Endothelial cell of umbilical vein (primary cell): ENCODE measurements at regions not wholly inside any gene's neighbourhood (a gene's known extent, or its start where the extent isn't known, plus 50 kb on each side); places are given as distances from the start of the nearest gene placed in this dataset.

Experiments
- BruUV-seq: library from RNA; stranded (reverse); fragments of 400-500 nt; replicated peaks from 2 replicates; lab custom pipeline; 2021; lab: Mats Ljungman, UMichigan
- CTCF ChIA-PET: fragments of 300-600, 350-600 bp; sonication (Branson Sonifier 250); formaldehyde crosslinking; loops from one replicate; lab custom pipeline; 2021; ENCODE audit warnings: antibody characterized with exemption, inconsistent platforms; lab: Charles Lee
- POLR2A ChIA-PET: fragments of 300-600, 350-600 bp; sonication (Branson Sonifier 250); formaldehyde crosslinking; loops from one replicate; lab custom pipeline; 2021; ENCODE audit warnings: antibody characterized with exemption, inconsistent platforms; lab: Charles Lee
- DNase-seq: peaks from one replicate; pipeline ENCODE4 v3.0.0-alpha.2; 2011; ENCODE audit warnings: low read depth, low spot score
- FAIRE-seq: peaks from 2 replicates; lab custom pipeline; 2011; peaks lifted over from hg19 to GRCh38; lab: Jason Lieb, UNC
- H2AFZ ChIP-seq: 2 replicates; pipeline ENCODE4 v1.6.0; 2012; ENCODE audit warnings: low read depth, low read length, control low read depth, inconsistent platforms
- H3K27ac ChIP-seq: 2 replicates; pipeline ENCODE4 v1.5.1; 2011; ENCODE audit warnings: low read depth, mild to moderate bottlenecking, control low read depth, low read length, moderate library complexity; ENCODE audit not compliant: insufficient read depth
- H3K27me3 ChIP-seq, 2 experiments: 2 replicates each; pipeline versions ENCODE4 v1.6.0 to v1.6.1; 2011; ENCODE audit warnings: low read length in 2 of 2, mixed read lengths in 1 of 2; ENCODE audit not compliant: control insufficient read depth in 2 of 2, insufficient read depth in 2 of 2
- H3K36me3 ChIP-seq, 2 experiments: 2 replicates in 1 of 2; 3 replicates in 1 of 2; pipeline ENCODE4 v1.5.1; 2011; ENCODE audit warnings: low read length in 2 of 2, mild to moderate bottlenecking in 1 of 2, moderate library complexity in 1 of 2; ENCODE audit not compliant: control insufficient read depth in 2 of 2, insufficient read depth in 2 of 2; ENCODE audit errors: extremely low read depth in 1 of 2
- H3K4me1 ChIP-seq: 3 replicates; pipeline ENCODE4 v1.5.1; 2011; ENCODE audit warnings: mild to moderate bottlenecking, low read length; ENCODE audit not compliant: control insufficient read depth, insufficient read depth; ENCODE audit errors: extremely low read depth
- H3K4me2 ChIP-seq: 2 replicates; pipeline ENCODE4 v1.6.1; 2011; ENCODE audit warnings: low read length, control low read depth, mixed read lengths; ENCODE audit not compliant: insufficient read depth
- H3K4me3 ChIP-seq, 3 experiments: fragments of 200-600 bp in 1 of 3; sonication (generic), shearing (Covaris generic) in 1 of 3; replicated peaks in 1 of 3; 2 replicates each; pipeline ENCODE4 v1.5.1; 2011 to 2016; ENCODE audit warnings: control low read depth in 3 of 3, low read length in 3 of 3, mild to moderate bottlenecking in 2 of 3, inconsistent platforms in 1 of 3, low read depth in 1 of 3, moderate library complexity in 1 of 3; ENCODE audit not compliant: insufficient read depth in 1 of 3
- H3K79me2 ChIP-seq: 2 replicates; pipeline ENCODE4 v1.6.0; 2012; ENCODE audit warnings: low read length, inconsistent platforms; ENCODE audit not compliant: control insufficient read depth, insufficient read depth
- H3K9ac ChIP-seq: replicated peaks from 2 replicates; pipeline ENCODE3; 2011; ENCODE audit warnings: low read length, control low read depth; ENCODE audit not compliant: insufficient read depth; ENCODE audit errors: extremely low read depth
- H3K9me1 ChIP-seq: replicated peaks from 3 replicates; pipeline ENCODE4 v1.6.0; 2011; ENCODE audit warnings: mild to moderate bottlenecking, low read length; ENCODE audit not compliant: control insufficient read depth, insufficient read depth; ENCODE audit errors: extremely low read depth
- H3K9me3 ChIP-seq: replicated peaks from 2 replicates; pipeline ENCODE4 v1.5.1; 2012; ENCODE audit warnings: low read length, inconsistent platforms; ENCODE audit not compliant: control insufficient read depth, insufficient read depth
- H4K20me1 ChIP-seq: replicated peaks from 2 replicates; pipeline ENCODE3; 2011; ENCODE audit warnings: mild to moderate bottlenecking, low read length; ENCODE audit not compliant: control insufficient read depth, insufficient read depth; ENCODE audit errors: extremely low read depth
- EZH2 ChIP-seq: IDR thresholded peaks from 2 replicates; pipeline ENCODE4 v1.6.1; 2012; ENCODE audit warnings: borderline replicate concordance, low read depth, mild to moderate bottlenecking, moderate library complexity, low read length, inconsistent platforms; ENCODE audit not compliant: severe bottlenecking
- FOS ChIP-seq: IDR thresholded peaks from 2 replicates; pipeline ENCODE4 v1.6.1; 2011; ENCODE audit warnings: mild to moderate bottlenecking, low read length, moderate library complexity, borderline replicate concordance; ENCODE audit not compliant: insufficient read depth
- GATA2 ChIP-seq: IDR thresholded peaks from 2 replicates; pipeline ENCODE4 v1.7.0; 2011; ENCODE audit warnings: low read depth, mild to moderate bottlenecking, moderate library complexity, mixed read lengths, low read length; ENCODE audit not compliant: insufficient read length, insufficient read depth
- JUN ChIP-seq: IDR thresholded peaks from 2 replicates; pipeline ENCODE4 v1.6.1; 2011; ENCODE audit warnings: borderline replicate concordance, low read depth; ENCODE audit not compliant: insufficient read length, insufficient read depth
- MAX ChIP-seq: IDR thresholded peaks from 2 replicates; pipeline ENCODE4 v1.6.1; 2011; ENCODE audit not compliant: insufficient read depth, insufficient read length
- MYC ChIP-seq: IDR thresholded peaks from one replicate; pipeline ENCODE4 v1.6.1; 2011; ENCODE audit warnings: mild to moderate bottlenecking, low read depth, low read length
- POLR2A ChIP-seq: IDR thresholded peaks from 2 replicates; pipeline ENCODE4 v1.6.1; 2012; ENCODE audit warnings: low read depth, mild to moderate bottlenecking, control low read depth, low read length
- POLR2AphosphoS5 ChIP-seq: IDR thresholded peaks from 2 replicates; pipeline ENCODE4 v1.6.1; 2012; ENCODE audit warnings: low read depth, mild to moderate bottlenecking, control low read depth, low read length, moderate library complexity; ENCODE audit not compliant: insufficient read depth
- dilution Hi-C: fragments of 300-500 bp; cut with MboI; formaldehyde crosslinking; loops from one replicate; pipeline ENCODE4 v1.15.0; 2019; ENCODE audit warnings: low sequenced_read_pairs; ENCODE audit not compliant: extremely low pct_ligation_motif_present
- intact Hi-C: fragments of 100-400 bp; cut with micrococcal nuclease; formaldehyde crosslinking; loops from one replicate; pipeline ENCODE4 v1.10.0; 2022
- TF ChIP-seq, protein P1 (sequence below), 2 donors: IDR thresholded peaks; 1 replicate in 1 of 2; 2 replicates in 1 of 2; pipeline ENCODE4 v1.5.1; 2011; ENCODE audit warnings: low read length in 2 of 2, mild to moderate bottlenecking in 2 of 2, moderate library complexity in 2 of 2, control low read depth in 1 of 2, inconsistent platforms in 1 of 2, low read depth in 1 of 2; ENCODE audit not compliant: insufficient read depth in 1 of 2; ENCODE audit errors: extremely low read depth in 1 of 2

DNA sequence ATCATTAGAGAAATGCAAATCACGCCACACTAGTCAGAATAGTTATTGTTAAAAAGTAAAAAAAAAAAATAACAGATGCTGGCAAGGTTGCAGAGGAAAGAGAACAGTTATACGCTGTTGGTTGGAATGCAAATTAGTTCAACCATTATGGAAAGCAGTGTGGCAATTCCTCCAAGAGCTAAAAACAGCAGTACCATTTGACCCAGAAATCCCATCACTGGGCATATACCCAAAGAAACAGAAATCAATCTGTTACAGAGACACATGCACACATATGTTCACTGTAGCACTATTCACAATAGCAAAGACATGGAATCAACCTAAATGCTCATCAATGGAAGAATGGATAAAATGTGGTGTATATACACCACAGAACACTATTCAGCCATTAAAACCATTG, 388.7 kb upstream of the FMR1 start:
- BruUV-seq = no TSS peak
- Histone ChIP-seq H3K27me3 (no peaks in the 10 kb centered on the region), H3K79me2 (no peaks in the 10 kb centered on the region), H3K9me1 (no peaks in the 10 kb centered on the region), H3K9ac (no peak overlapping the region), H3K4me1 (no peaks in the 10 kb centered on the region), H3K27ac (no peak overlapping the region), H4K20me1 (no peaks in the 10 kb centered on the region), H3K36me3 (no peaks in the 10 kb centered on the region), H3K9me3 (no peaks in the 10 kb centered on the region), H2AFZ (no peak overlapping the region), H3K4me2 (no peak overlapping the region), H3K4me3 (no peak overlapping the region)
- TF ChIP-seq FOS (no peak), POLR2AphosphoS5 (no peak), GATA2 (no peak), JUN (no peak), MAX (no peak), POLR2A (no peak), EZH2 (no peak), MYC (no peak)
- TF ChIP-seq, protein P1, sequence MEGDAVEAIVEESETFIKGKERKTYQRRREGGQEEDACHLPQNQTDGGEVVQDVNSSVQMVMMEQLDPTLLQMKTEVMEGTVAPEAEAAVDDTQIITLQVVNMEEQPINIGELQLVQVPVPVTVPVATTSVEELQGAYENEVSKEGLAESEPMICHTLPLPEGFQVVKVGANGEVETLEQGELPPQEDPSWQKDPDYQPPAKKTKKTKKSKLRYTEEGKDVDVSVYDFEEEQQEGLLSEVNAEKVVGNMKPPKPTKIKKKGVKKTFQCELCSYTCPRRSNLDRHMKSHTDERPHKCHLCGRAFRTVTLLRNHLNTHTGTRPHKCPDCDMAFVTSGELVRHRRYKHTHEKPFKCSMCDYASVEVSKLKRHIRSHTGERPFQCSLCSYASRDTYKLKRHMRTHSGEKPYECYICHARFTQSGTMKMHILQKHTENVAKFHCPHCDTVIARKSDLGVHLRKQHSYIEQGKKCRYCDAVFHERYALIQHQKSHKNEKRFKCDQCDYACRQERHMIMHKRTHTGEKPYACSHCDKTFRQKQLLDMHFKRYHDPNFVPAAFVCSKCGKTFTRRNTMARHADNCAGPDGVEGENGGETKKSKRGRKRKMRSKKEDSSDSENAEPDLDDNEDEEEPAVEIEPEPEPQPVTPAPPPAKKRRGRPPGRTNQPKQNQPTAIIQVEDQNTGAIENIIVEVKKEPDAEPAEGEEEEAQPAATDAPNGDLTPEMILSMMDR (IDR thresholded peaks at IDR 0.05; ENCODE audit: extremely low read depth in 1 of 2, insufficient read depth in 1 of 2, low read depth in 1 of 2, low read length in 2 of 2) = no peak
- dilution Hi-C loops = no loop called here
- DNase-seq (no peak), FAIRE-seq (no peak)
- ChIA-PET CTCF (no interaction called here), POLR2A (no interaction called here)
- intact Hi-C loops = no loop called here
